Subcutaneous abdominal adipose tissue (tissue), 5 donors: ENCODE measurements at regions not wholly inside any gene's neighbourhood (a gene's known extent, or its start where the extent isn't known, plus 50 kb on each side); places are given as distances from the start of the nearest gene placed in this dataset.

Source experiments
- H3K27ac ChIP-seq: one replicate; pipeline ENCODE4 v1.7.0; 2013; ENCODE audit warnings: low read depth, mild to moderate bottlenecking, inconsistent platforms, low read length, moderate library complexity
- H3K27me3 ChIP-seq, 5 donors: one replicate each; pipeline ENCODE4 v1.7.0; 2013; ENCODE audit warnings: low read length in 5 of 5, inconsistent platforms in 1 of 5; ENCODE audit not compliant: control insufficient read depth in 5 of 5, insufficient read depth in 4 of 5
- H3K36me3 ChIP-seq, 5 donors: one replicate each; pipeline ENCODE4 v1.7.0; 2013; ENCODE audit warnings: low read length in 5 of 5; ENCODE audit not compliant: control insufficient read depth in 5 of 5, insufficient read depth in 5 of 5
- H3K4me1 ChIP-seq, 5 donors: one replicate each; pipeline ENCODE4 v1.7.0; 2013; ENCODE audit warnings: low read length in 5 of 5, mild to moderate bottlenecking in 3 of 5, moderate library complexity in 1 of 5; ENCODE audit not compliant: control insufficient read depth in 5 of 5, insufficient read depth in 5 of 5
- H3K4me3 ChIP-seq, 5 donors: one replicate each; pipeline ENCODE4 v1.7.0; 2013; ENCODE audit warnings: low read length in 5 of 5, low read depth in 1 of 5
- H3K9ac ChIP-seq, 5 donors: one replicate each; pipeline ENCODE4 v1.7.0; 2013; ENCODE audit warnings: low read length in 5 of 5, mild to moderate bottlenecking in 4 of 5, moderate library complexity in 3 of 5
- H3K9me3 ChIP-seq, 5 donors: one replicate each; pipeline ENCODE4 v1.7.0; 2013; ENCODE audit warnings: low read length in 5 of 5; ENCODE audit not compliant: control insufficient read depth in 5 of 5
- donor health status: healthy.
- donor health status: healthy.
- donor health status: healthy.
- donor health status: healthy.
- donor health status: healthy.

DNA sequence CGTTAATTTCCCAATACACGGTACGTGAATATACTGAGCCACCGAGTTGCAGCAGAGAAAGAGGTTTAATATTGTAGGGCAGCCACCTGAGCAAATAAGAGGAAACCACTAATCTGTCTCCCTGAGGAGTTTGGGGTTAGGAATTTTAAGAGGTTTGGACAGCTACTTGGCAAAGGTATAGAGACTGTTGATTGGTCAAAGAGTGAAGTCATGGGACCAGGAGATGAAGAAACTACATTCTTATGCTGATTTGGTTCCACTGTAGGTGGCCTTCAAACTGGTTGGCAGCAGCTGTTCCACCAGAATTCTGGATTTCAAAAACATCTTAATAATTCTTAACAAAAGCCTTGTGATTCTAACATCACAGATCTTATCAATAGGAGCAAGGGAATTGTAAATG lies 485.4 kb upstream of the PRMT6 start:
- Histone ChIP-seq H3K9me3 (peaks cover 0 to 2% (median 0%) of the 10 kb centered on the region in 5 donors), H3K27ac (no peak overlapping the region), H3K4me1 (peaks cover 0 to 8% (median 7%) of the 10 kb centered on the region in 5 donors), H3K4me3 (no peak overlapping the region), H3K27me3 (no peaks in the 10 kb centered on the region), H3K36me3 (no peaks in the 10 kb centered on the region), H3K9ac (no peak overlapping the region)

DNA sequence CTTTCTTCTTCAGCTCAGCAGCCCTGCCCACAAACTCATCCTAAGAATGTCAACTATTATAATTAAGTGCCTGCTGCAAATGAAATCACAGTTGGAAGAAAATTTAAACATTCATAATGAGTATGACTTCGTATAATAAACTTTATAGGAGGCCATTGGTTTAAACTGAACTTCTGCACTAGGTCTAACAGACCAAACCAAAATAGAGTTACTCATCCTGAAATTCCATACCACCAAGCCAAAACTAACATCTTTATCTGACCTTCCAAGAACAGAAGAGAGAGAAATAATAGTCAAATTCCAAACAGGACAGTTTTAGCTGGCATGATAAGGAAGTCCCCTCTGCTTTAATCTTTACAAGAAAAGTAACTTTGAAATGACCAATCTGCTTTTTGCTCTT lies 472.4 kb upstream of the PRMT6 start:
- H3K4me3 ChIP-seq = no peak overlapping the region
- no peaks in the 10 kb centered on the region for H3K27me3 ChIP-seq
- H3K9me3 ChIP-seq = peaks cover 0 to 7% (median 3%) of the 10 kb centered on the region in 5 donors
- no peaks in the 10 kb centered on the region for H3K4me1 ChIP-seq
- H3K27ac ChIP-seq = no peak overlapping the region
- no peaks in the 10 kb centered on the region for H3K36me3 ChIP-seq
- H3K9ac ChIP-seq = no peak overlapping the region

DNA sequence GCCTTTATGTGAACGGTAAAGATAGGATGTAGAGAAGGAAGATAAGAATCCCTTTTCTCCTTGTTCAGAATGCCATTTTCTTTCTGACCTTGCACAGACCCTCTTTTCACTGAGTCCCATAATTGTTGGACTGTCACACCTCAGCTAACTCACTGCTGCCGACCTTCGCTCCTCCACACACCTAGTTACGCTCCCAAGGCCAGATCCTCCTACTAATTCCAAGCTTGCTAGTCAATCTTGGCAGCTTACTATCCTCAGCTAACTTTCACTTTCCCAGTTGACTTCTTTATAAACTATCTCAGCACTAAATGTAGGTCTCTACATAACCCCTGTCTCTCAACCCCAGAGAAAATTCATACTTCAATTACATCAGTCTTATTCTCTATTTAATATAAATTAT lies 471.8 kb upstream of the PRMT6 start:
- H3K4me3 ChIP-seq = no peak overlapping the region
- H3K9me3 ChIP-seq = peaks cover 0 to 9% (median 8%) of the 10 kb centered on the region in 5 donors
- no peak overlapping the region for H3K9ac ChIP-seq
- H3K27me3 ChIP-seq = no peaks in the 10 kb centered on the region
- H3K27ac ChIP-seq = no peak overlapping the region
- H3K36me3 ChIP-seq = no peaks in the 10 kb centered on the region
- H3K4me1 ChIP-seq = no peaks in the 10 kb centered on the region

DNA sequence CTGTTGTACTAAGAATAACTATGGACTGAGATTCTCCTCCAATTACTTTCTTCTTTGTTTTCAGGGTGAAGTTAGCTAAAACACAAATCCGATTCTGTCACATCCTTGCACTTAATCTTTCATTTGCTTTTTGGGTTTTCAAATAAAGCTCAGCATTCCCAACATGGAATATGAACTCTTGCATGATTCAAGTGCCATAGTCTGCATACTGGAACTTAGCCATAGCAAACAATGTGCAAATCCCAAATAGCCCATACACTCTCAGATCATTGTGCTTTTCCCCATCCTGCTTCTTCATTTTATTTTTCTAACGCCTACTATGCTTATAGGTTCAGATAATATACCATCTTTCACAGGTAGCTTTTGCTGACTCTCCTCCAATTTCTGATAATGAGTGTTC lies 455.8 kb upstream of the PRMT6 start:
- H3K4me3 ChIP-seq = no peak overlapping the region
- H3K27me3 ChIP-seq = no peaks in the 10 kb centered on the region
- no peaks in the 10 kb centered on the region for H3K4me1 ChIP-seq
- no peak overlapping the region for H3K9ac ChIP-seq
- no peaks in the 10 kb centered on the region for H3K9me3 ChIP-seq
- no peaks in the 10 kb centered on the region for H3K36me3 ChIP-seq
- H3K27ac ChIP-seq = no peak overlapping the region

DNA sequence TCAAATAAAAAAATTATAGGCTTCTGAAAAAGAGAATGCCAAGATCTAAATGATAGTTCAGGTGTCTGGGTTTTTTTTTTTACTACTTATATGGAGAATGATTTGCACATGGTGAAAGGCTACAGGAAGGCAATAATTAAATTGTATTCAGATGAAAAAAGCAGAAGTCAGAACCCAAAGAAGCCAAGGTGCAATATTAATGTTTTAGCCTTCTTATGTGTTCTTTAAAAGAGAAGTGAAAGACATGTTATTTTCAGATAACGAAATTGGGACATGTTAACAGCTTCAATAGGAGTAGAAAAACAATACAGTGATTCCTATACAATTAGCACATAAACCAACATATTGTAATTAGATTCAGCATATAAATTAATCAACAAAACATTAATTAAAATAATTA lies 452.9 kb upstream of the PRMT6 start:
- Histone ChIP-seq H3K9me3 (no peaks in the 10 kb centered on the region), H3K27me3 (no peaks in the 10 kb centered on the region), H3K9ac (no peak overlapping the region), H3K4me1 (no peaks in the 10 kb centered on the region), H3K4me3 (no peak overlapping the region), H3K27ac (no peak overlapping the region), H3K36me3 (no peaks in the 10 kb centered on the region)

DNA sequence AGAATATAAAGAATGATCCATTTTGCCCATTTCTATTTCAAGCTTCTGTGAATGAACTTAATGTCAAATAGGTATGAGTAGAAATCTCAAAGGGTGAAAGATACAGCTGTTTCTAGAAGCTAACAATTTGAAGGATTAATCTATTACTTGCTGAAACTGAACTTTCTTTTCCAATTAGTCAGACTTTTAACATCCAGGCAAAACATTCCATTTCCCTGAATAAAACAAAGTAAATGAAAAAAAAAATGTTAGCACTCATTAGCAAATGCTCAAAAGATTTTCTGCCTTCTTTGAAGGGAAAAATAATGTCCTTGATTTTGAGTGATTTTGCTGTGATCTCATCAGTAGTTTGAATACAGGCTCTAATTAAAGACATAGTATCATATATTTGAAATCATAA lies 447.6 kb upstream of the PRMT6 start:
- H3K27ac ChIP-seq = no peak overlapping the region
- H3K4me3 ChIP-seq = no peak overlapping the region
- H3K4me1 ChIP-seq = no peaks in the 10 kb centered on the region
- no peaks in the 10 kb centered on the region for H3K9me3 ChIP-seq
- H3K27me3 ChIP-seq = no peaks in the 10 kb centered on the region
- no peak overlapping the region for H3K9ac ChIP-seq
- H3K36me3 ChIP-seq = no peaks in the 10 kb centered on the region

DNA sequence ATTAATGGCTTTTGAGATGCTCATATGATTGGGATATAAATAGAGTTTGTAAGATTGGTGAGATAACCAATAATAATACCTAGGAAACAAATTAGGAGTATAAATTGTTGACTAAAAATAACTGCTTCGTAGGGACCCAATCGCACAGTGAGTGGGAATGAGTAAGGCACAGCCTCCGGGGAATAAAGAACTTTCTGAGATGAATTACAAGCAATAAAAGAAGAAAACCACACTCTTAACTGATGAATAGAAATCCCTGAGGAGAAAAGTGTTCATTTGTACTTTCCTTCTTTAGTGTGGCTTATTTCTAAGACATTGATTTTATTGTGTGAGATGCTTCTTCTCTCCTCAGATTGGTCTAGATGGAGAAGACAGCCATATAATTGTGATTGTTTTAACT lies 443.4 kb upstream of the PRMT6 start:
- Histone ChIP-seq H3K4me1 (no peaks in the 10 kb centered on the region), H3K36me3 (no peaks in the 10 kb centered on the region), H3K4me3 (no peak overlapping the region), H3K9me3 (no peaks in the 10 kb centered on the region), H3K27ac (no peak overlapping the region), H3K9ac (no peak overlapping the region), H3K27me3 (no peaks in the 10 kb centered on the region)

DNA sequence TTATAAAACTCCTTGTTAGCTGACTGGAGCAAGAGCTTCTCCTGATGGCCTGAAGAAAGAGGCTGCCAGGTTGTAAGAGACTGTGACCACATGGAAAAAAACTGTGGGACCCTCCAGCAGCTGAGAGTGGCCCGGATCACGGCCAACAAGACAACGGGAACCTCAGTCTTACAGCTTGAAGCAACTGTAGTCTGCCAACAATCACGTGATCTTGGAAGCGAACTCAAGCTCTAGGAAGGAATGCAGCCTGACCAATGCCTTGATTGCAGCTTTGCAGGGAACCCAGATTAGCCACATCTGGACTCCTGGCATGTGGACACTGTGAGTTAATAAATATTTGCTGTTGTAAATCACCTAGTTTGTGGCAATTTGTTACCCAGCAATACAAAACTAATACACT lies 442.6 kb upstream of the PRMT6 start:
- Histone ChIP-seq H3K4me1 (no peaks in the 10 kb centered on the region), H3K27ac (no peak overlapping the region), H3K9me3 (no peaks in the 10 kb centered on the region), H3K9ac (no peak overlapping the region), H3K4me3 (no peak overlapping the region), H3K27me3 (no peaks in the 10 kb centered on the region), H3K36me3 (no peaks in the 10 kb centered on the region)

DNA sequence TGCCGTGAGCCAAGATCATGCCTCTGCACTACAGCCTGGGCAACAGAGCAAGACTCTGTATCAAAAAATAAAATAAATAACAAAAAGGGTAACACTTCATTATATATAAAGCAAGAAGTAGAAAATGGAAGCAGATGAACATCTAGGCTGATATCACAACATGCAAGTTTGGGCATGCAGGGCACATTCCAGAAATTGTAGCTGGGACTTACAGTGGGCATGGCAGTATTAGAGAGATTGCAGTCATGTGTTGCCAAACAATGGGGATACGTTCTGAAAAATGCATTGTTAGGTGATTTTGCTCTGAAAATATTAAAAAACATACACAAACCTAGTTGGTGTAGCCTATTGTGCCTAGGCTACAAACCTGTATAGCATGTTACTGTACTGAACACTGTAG lies 441.0 kb upstream of the PRMT6 start:
- no peak overlapping the region for H3K27ac ChIP-seq
- no peaks in the 10 kb centered on the region for H3K36me3 ChIP-seq
- H3K4me1 ChIP-seq = no peaks in the 10 kb centered on the region
- H3K27me3 ChIP-seq = no peaks in the 10 kb centered on the region
- H3K9me3 ChIP-seq = peaks cover 0 to 4% (median 0%) of the 10 kb centered on the region in 5 donors
- no peak overlapping the region for H3K4me3 ChIP-seq
- H3K9ac ChIP-seq = no peak overlapping the region

DNA sequence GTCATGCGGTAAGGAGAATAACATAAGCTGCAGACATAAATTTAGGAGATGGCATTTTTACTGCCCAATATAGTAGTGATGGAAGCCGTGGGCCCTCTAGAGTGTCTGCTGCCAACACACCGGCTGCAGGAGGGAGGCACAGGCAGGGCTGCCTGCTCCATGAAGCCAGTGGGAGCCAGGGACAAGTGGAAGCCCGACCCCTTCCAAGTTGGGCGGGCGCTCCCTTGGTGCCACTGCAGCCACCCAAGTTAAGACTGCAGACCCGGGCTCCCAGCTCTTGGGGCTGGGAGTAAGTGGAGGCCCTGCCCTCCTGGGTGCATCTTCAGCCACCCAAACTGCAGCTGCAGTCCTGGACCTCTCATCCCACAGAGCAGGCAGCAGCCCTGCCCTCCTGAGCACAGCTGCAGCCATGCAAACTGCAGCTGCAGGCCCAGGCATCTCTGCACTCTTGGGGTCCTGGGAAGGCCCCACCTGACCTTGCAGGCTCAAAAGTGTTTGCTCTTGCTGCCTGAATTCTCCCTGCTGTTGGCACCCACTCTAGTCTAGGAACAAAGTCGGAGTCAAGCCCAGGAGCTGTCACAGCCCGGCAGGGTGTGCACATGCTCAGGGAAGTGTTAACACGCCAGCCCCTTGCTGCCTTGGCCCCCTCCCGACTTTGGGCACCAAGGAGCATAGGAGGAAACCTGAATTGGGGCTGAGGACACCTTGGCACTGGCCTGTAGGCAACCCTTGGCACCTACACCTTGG lies 437.2 kb upstream of the PRMT6 start:
- Histone ChIP-seq H3K4me1 (no peaks in the 10 kb centered on the region), H3K4me3 (no peak overlapping the region), H3K36me3 (no peaks in the 10 kb centered on the region), H3K9me3 (peaks cover 0 to 4% (median 0%) of the 10 kb centered on the region in 5 donors), H3K27me3 (no peaks in the 10 kb centered on the region), H3K9ac (no peak overlapping the region), H3K27ac (no peak overlapping the region)

DNA sequence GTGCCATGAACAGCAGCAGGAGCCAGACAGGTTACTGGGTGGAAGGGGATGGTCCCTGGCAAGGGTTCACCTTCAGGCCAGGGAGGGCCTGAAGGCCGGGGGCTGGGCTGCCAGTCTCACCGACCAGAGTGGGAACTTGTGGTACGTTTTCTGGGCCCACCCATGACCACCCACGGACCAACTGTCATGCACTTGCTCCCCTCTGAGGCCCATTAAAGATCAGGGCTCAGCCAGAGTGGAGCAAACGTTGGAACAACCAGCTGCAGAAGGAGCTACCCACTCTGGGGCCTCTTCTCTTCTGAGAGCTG lies 436.7 kb upstream of the PRMT6 start:
- Histone ChIP-seq H3K27ac (no peak overlapping the region), H3K36me3 (no peaks in the 10 kb centered on the region), H3K9ac (no peak overlapping the region), H3K4me1 (no peaks in the 10 kb centered on the region), H3K27me3 (no peaks in the 10 kb centered on the region), H3K4me3 (no peak overlapping the region), H3K9me3 (peaks cover 0 to 4% (median 0%) of the 10 kb centered on the region in 5 donors)
